ENCODE measurements at regions not wholly inside any gene's neighbourhood (a gene's known extent, or its start where the extent isn't known, plus 50 kb on each side); places are given as distances from the start of the nearest gene placed in this dataset.

DNA sequence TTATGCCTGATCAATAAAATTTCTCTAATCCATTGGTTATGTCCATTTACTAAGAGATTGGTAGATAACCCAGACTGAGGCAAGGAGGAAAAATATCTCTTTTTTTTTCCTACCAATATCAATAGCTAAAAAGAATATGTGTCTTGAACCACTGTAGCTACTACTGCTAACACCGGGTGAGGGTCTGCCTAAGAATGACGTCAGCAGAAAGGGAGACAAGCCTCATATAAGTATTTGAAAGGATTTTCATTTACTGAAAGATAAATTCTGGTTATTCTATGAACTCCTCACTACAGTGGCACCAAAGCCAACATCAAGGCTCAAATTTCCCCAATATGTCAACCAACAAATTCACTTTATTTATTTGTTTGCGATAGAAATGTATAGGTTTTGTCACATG, 389.0 kb upstream of the ALCAM start:
- no peak for ATAC-seq (ENCODE audit: poor library complexity)
- H3K27ac ChIP-seq (ENCODE audit: low read depth in 1 of 2, low read length in 2 of 2), result no peak overlapping the region
- no peak overlapping the region for H3K4me3 Mint-ChIP-seq
- POLR2A ChIA-PET, result interaction anchor here (0.6 kb wide), 1 partner anchor 32 kb away, joined by 3 read pairs; no protein-coding TSS in a partner anchor
- H3K4me1 Mint-ChIP-seq (ENCODE audit: low read depth), result no peaks in the 10 kb centered on the region
- H3K27ac Mint-ChIP-seq, result no peak overlapping the region
- no peak for DNase-seq
- intact Hi-C loops (cut with DNase I, micrococcal nuclease), result no loop called here
- CTCF ChIA-PET, result no interaction called here
- no peaks in the 10 kb centered on the region for H3K27me3 Mint-ChIP-seq
- TF ChIP-seq, protein P1, sequence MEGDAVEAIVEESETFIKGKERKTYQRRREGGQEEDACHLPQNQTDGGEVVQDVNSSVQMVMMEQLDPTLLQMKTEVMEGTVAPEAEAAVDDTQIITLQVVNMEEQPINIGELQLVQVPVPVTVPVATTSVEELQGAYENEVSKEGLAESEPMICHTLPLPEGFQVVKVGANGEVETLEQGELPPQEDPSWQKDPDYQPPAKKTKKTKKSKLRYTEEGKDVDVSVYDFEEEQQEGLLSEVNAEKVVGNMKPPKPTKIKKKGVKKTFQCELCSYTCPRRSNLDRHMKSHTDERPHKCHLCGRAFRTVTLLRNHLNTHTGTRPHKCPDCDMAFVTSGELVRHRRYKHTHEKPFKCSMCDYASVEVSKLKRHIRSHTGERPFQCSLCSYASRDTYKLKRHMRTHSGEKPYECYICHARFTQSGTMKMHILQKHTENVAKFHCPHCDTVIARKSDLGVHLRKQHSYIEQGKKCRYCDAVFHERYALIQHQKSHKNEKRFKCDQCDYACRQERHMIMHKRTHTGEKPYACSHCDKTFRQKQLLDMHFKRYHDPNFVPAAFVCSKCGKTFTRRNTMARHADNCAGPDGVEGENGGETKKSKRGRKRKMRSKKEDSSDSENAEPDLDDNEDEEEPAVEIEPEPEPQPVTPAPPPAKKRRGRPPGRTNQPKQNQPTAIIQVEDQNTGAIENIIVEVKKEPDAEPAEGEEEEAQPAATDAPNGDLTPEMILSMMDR (IDR thresholded peaks at IDR 0.05), result no peak
- no peaks in the 10 kb centered on the region for H3K9me3 ChIP-seq (ENCODE audit: control insufficient read depth in 1 of 2, insufficient read depth in 1 of 2, low read length in 2 of 2)
- H3K4me1 ChIP-seq (ENCODE audit: insufficient read depth, low read length), result no peaks in the 10 kb centered on the region
- no peaks in the 10 kb centered on the region for H3K9me3 Mint-ChIP-seq
- H3K36me3 Mint-ChIP-seq (ENCODE audit: low read depth), result no peaks in the 10 kb centered on the region
- no peaks in the 10 kb centered on the region for H3K27me3 ChIP-seq (ENCODE audit: control insufficient read depth in 1 of 2, insufficient read depth in 2 of 2, low read length in 2 of 2)
- no peaks in the 10 kb centered on the region for H3K36me3 ChIP-seq (ENCODE audit: insufficient read depth, low read length)
- H3K4me3 ChIP-seq (ENCODE audit: low read length), result no peak overlapping the region

DNA sequence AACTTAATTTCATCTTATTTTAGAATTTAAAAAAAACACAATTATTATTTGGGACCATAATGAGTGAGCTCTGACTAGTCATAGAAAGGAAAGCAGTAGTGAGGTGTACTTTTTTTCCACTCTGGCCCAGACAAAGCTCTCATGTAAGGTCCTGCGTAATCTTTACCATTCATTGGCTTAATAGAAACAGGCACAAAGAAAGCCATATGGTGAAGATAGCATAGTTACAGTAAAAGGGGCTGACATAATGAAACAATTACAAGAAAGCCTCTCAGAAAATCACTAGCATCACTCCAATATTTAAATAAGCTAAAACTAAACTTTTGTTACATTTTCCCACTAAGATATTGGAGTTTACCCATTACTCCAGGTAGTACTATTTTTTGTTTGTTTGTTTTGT, 384.6 kb upstream of the ALCAM start:
- Histone ChIP-seq H3K36me3 (ENCODE audit: insufficient read depth, low read length) (no peaks in the 10 kb centered on the region), H3K4me3 (ENCODE audit: low read length) (no peak overlapping the region), H3K9me3 (ENCODE audit: control insufficient read depth in 1 of 2, insufficient read depth in 1 of 2, low read length in 2 of 2) (no peaks in the 10 kb centered on the region), H3K27me3 (ENCODE audit: control insufficient read depth in 1 of 2, insufficient read depth in 2 of 2, low read length in 2 of 2) (no peaks in the 10 kb centered on the region), H3K27ac (ENCODE audit: low read depth in 1 of 2, low read length in 2 of 2) (no peak overlapping the region), H3K4me1 (ENCODE audit: insufficient read depth, low read length) (no peaks in the 10 kb centered on the region)
- H3K4me1 Mint-ChIP-seq (ENCODE audit: low read depth), result no peaks in the 10 kb centered on the region
- no peak overlapping the region for H3K27ac Mint-ChIP-seq
- no peaks in the 10 kb centered on the region for H3K36me3 Mint-ChIP-seq (ENCODE audit: low read depth)
- no peak for ATAC-seq (ENCODE audit: poor library complexity)
- no peaks in the 10 kb centered on the region for H3K9me3 Mint-ChIP-seq
- no peak for DNase-seq
- H3K4me3 Mint-ChIP-seq, result no peak overlapping the region
- CTCF ChIA-PET, result no interaction called here
- H3K27me3 Mint-ChIP-seq, result no peaks in the 10 kb centered on the region
- POLR2A ChIA-PET, result no interaction called here
- TF ChIP-seq, protein P1 (IDR thresholded peaks at IDR 0.05), result no peak
- intact Hi-C loops (cut with DNase I, micrococcal nuclease), result no loop called here

GRCh38 chr3:104987859-104988258, 378.9 kb upstream of the ALCAM start:
- ATAC-seq (ENCODE audit: poor library complexity), result no peak
- Histone ChIP-seq H3K4me1 (ENCODE audit: insufficient read depth, low read length) (no peaks in the 10 kb centered on the region), H3K36me3 (ENCODE audit: insufficient read depth, low read length) (no peaks in the 10 kb centered on the region), H3K9me3 (ENCODE audit: control insufficient read depth in 1 of 2, insufficient read depth in 1 of 2, low read length in 2 of 2) (no peaks in the 10 kb centered on the region), H3K27me3 (ENCODE audit: control insufficient read depth in 1 of 2, insufficient read depth in 2 of 2, low read length in 2 of 2) (no peaks in the 10 kb centered on the region), H3K4me3 (ENCODE audit: low read length) (no peak overlapping the region), H3K27ac (ENCODE audit: low read depth in 1 of 2, low read length in 2 of 2) (no peak overlapping the region)
- no peaks in the 10 kb centered on the region for H3K9me3 Mint-ChIP-seq
- POLR2A ChIA-PET, result no interaction called here
- TF ChIP-seq, protein P1 (IDR thresholded peaks at IDR 0.05), result no peak
- no peaks in the 10 kb centered on the region for H3K4me1 Mint-ChIP-seq (ENCODE audit: low read depth)
- intact Hi-C loops (cut with DNase I, micrococcal nuclease), result no loop called here
- H3K4me3 Mint-ChIP-seq, result no peak overlapping the region
- CTCF ChIA-PET, result no interaction called here
- H3K27ac Mint-ChIP-seq, result no peak overlapping the region
- no peaks in the 10 kb centered on the region for H3K36me3 Mint-ChIP-seq (ENCODE audit: low read depth)
- no peaks in the 10 kb centered on the region for H3K27me3 Mint-ChIP-seq
- no peak for DNase-seq
